Smooth muscle cell (in vitro differentiated cells): ENCODE measurements at regions not wholly inside any gene's neighbourhood (a gene's known extent, or its start where the extent isn't known, plus 50 kb on each side); places are given as distances from the start of the nearest gene placed in this dataset.

Source experiments
- DNase-seq: peaks from one replicate; lab custom pipeline; 2025; ENCODE audit not compliant: unreplicated experiment; lab: John Stamatoyannopoulos, UW
- H2AFZ ChIP-seq: fragments of 200-600 bp; sonication (generic); 2 replicates; pipeline ENCODE4 v1.6.0; 2016; ENCODE audit warnings: antibody characterized with exemption, low read depth, mild to moderate bottlenecking
- H3F3A ChIP-seq: fragments of 200-600 bp; sonication (generic); 2 replicates; pipeline ENCODE4 v1.6.0; 2017; ENCODE audit warnings: antibody characterized with exemption, low read depth
- H3K27ac ChIP-seq: fragments of 200-600 bp; sonication (generic); 2 replicates; pipeline ENCODE4 v1.5.1; 2016; ENCODE audit warnings: low read depth, mild to moderate bottlenecking
- H3K27me3 ChIP-seq: fragments of 200-600 bp; sonication (generic); 2 replicates; pipeline ENCODE4 v1.6.1; 2016; ENCODE audit warnings: low read depth, mild to moderate bottlenecking
- H3K36me3 ChIP-seq: fragments of 200-600 bp; sonication (generic); 2 replicates; pipeline ENCODE4 v1.5.1; 2016; ENCODE audit warnings: low read depth
- H3K4me1 ChIP-seq: fragments of 200-600 bp; sonication (generic); 2 replicates; pipeline ENCODE4 v1.5.1; 2016; ENCODE audit warnings: low read depth
- H3K4me2 ChIP-seq: fragments of 200-600 bp; sonication (generic); 2 replicates; pipeline ENCODE4 v1.6.0; 2016; ENCODE audit warnings: mild to moderate bottlenecking
- H3K4me3 ChIP-seq: fragments of 200-600 bp; sonication (generic); 2 replicates; pipeline ENCODE4 v1.5.1; 2016; ENCODE audit warnings: mild to moderate bottlenecking
- H3K79me2 ChIP-seq: fragments of 200-600 bp; sonication (generic); 2 replicates; pipeline ENCODE4 v1.6.0; 2016; ENCODE audit warnings: low read depth, mild to moderate bottlenecking
- H3K9ac ChIP-seq: fragments of 200-600 bp; sonication (generic); 2 replicates; pipeline ENCODE4 v1.6.0; 2016; ENCODE audit warnings: low read depth
- H3K9me3 ChIP-seq: fragments of 200-600 bp; sonication (generic); replicated peaks from 2 replicates; pipeline ENCODE4 v1.5.1; 2016; ENCODE audit warnings: low read depth
- H4K20me1 ChIP-seq: fragments of 200-600 bp; sonication (generic); 2 replicates; pipeline ENCODE4 v1.6.0; 2016; ENCODE audit warnings: low read depth
- WGBS: methylation state at CpG from one replicate; pipeline ENCODE4 v1.1.7; 2016; ENCODE audit warnings: low lambda C conversion rate; 5-methylcytosine and 5-hydroxymethylcytosine counted together
- TF ChIP-seq, protein P1 (sequence below): fragments of 200-600 bp; sonication (generic); IDR thresholded peaks from 2 replicates; pipeline ENCODE4 v1.5.1; 2017; ENCODE audit warnings: borderline replicate concordance, mild to moderate bottlenecking, antibody characterized with exemption; ENCODE audit not compliant: insufficient read depth, poor library complexity, severe bottlenecking

DNA sequence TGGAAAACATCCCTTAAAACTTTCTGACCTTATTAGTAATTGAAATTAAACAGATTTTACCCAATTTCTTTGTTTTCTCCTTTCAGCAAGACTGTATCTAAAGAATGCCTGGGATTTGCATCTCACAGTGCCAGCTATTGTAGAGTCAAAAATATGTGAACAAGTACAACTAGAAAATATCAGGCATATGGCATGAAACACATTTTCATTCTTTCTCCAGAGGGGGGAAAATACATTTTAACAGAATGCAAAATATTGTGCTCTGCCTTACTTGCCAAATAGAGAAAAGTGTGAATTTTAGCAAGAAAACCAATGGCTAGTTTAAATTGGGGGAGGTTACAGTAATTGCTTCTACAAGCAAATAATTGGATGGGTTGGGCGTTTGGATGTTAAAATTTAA lies 366.6 kb upstream of the FIGN start:
- Histone ChIP-seq H3K4me1 (no peaks in the 10 kb centered on the region), H2AFZ (no peak overlapping the region), H3K9me3 (no peaks in the 10 kb centered on the region), H3K4me3 (no peak overlapping the region), H3K36me3 (no peaks in the 10 kb centered on the region), H3K27ac (no peak overlapping the region), H3K79me2 (no peaks in the 10 kb centered on the region), H3K4me2 (no peak overlapping the region), H4K20me1 (no peaks in the 10 kb centered on the region), H3F3A (no peaks in the 10 kb centered on the region), H3K9ac (no peak overlapping the region), H3K27me3 (no peaks in the 10 kb centered on the region)
- TF ChIP-seq, protein P1, sequence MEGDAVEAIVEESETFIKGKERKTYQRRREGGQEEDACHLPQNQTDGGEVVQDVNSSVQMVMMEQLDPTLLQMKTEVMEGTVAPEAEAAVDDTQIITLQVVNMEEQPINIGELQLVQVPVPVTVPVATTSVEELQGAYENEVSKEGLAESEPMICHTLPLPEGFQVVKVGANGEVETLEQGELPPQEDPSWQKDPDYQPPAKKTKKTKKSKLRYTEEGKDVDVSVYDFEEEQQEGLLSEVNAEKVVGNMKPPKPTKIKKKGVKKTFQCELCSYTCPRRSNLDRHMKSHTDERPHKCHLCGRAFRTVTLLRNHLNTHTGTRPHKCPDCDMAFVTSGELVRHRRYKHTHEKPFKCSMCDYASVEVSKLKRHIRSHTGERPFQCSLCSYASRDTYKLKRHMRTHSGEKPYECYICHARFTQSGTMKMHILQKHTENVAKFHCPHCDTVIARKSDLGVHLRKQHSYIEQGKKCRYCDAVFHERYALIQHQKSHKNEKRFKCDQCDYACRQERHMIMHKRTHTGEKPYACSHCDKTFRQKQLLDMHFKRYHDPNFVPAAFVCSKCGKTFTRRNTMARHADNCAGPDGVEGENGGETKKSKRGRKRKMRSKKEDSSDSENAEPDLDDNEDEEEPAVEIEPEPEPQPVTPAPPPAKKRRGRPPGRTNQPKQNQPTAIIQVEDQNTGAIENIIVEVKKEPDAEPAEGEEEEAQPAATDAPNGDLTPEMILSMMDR, result no peak
- WGBS, result 95% methylated on average over 1 of the region's 1 CpG
- DNase-seq, result no peak

DNA sequence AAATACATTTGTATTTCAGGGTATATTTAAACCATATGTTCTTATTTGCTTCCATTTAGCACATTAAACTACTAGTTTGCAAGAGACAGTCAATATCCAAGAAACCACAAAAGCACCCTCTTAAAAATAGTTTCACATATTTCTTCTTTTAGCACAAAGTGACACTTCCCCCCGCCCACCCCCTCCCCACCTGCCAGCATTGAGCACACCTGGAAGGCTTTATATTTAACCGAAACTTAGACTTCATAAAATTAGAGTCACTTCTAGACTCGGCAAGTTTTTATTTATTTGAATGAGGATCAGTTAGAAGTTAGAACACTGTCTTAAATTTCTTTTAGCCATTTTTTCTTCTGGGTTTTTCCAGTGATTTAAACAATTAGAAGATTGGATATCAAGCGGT lies 355.9 kb upstream of the FIGN start:
- no peaks in the 10 kb centered on the region for H3K4me1 ChIP-seq
- no peaks in the 10 kb centered on the region for H3K9me3 ChIP-seq
- TF ChIP-seq, protein P1, result no peak
- H3K4me2 ChIP-seq, result no peak overlapping the region
- H3K36me3 ChIP-seq, result no peaks in the 10 kb centered on the region
- 82% methylated on average over 4 of the region's 4 CpGs for WGBS
- H2AFZ ChIP-seq, result no peak overlapping the region
- no peaks in the 10 kb centered on the region for H3F3A ChIP-seq
- H3K9ac ChIP-seq, result no peak overlapping the region
- H3K27ac ChIP-seq, result no peak overlapping the region
- H3K27me3 ChIP-seq, result no peaks in the 10 kb centered on the region
- H4K20me1 ChIP-seq, result no peaks in the 10 kb centered on the region
- no peak for DNase-seq
- no peaks in the 10 kb centered on the region for H3K79me2 ChIP-seq
- H3K4me3 ChIP-seq, result no peak overlapping the region

DNA sequence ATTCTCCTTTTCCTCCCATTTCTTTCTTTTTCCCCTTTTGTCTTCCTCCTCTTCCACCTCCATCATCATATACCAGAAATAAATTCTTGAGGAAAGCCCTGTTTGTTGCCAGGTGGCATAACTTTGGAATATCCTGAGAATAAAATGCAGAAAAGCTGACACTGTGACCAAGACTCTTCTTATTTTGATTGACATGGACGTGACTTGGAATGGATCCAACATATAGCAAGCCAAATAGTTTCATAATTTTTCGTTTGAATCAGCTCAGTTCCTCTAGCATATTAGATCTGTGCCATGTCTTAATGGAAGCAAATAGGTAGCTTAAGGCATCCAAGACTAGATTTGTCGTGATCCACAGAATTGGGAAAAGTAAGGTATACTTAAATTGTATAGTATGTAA lies 354.7 kb upstream of the FIGN start:
- Histone ChIP-seq H3K9me3 (no peaks in the 10 kb centered on the region), H3K4me2 (no peak overlapping the region), H3K9ac (no peak overlapping the region), H4K20me1 (no peaks in the 10 kb centered on the region), H3K27me3 (no peaks in the 10 kb centered on the region), H3F3A (no peaks in the 10 kb centered on the region), H3K4me3 (no peak overlapping the region), H3K4me1 (no peaks in the 10 kb centered on the region), H2AFZ (no peak overlapping the region), H3K27ac (no peak overlapping the region), H3K79me2 (no peaks in the 10 kb centered on the region), H3K36me3 (no peaks in the 10 kb centered on the region)
- no peak for DNase-seq
- TF ChIP-seq, protein P1, result no peak
- 85% methylated on average over 3 of the region's 3 CpGs for WGBS

DNA sequence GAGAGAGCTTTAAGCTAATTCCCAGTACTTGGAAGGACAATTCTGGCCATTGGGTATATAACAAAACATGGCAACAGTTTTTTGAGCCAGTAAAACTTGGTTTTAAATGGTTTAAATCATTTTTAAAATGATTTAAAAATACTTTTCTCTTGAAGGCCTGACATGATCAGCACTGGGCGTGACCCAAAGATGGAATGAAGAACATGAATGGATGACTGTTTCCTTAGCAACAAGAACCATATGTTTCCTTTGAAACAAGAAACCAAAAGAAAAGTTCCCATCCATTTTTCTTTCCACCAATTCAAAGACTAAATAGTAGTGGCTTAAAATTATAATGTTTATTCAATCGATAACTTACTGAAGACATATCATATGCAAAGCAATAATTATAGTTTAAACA lies 348.3 kb upstream of the FIGN start:
- no peaks in the 10 kb centered on the region for H3K79me2 ChIP-seq
- no peaks in the 10 kb centered on the region for H3K36me3 ChIP-seq
- H2AFZ ChIP-seq, result no peak overlapping the region
- no peak overlapping the region for H3K4me3 ChIP-seq
- no peak overlapping the region for H3K9ac ChIP-seq
- H3K27ac ChIP-seq, result no peak overlapping the region
- no peak overlapping the region for H3K4me2 ChIP-seq
- no peak for DNase-seq
- no peaks in the 10 kb centered on the region for H3K4me1 ChIP-seq
- H3K27me3 ChIP-seq, result no peaks in the 10 kb centered on the region
- H3F3A ChIP-seq, result no peaks in the 10 kb centered on the region
- H4K20me1 ChIP-seq, result no peaks in the 10 kb centered on the region
- no peaks in the 10 kb centered on the region for H3K9me3 ChIP-seq
- TF ChIP-seq, protein P1, result no peak
- WGBS, result 94% methylated on average over 2 of the region's 2 CpGs
